Breast epithelium (tissue), 3 donors: ENCODE measurements at regions not wholly inside any gene's neighbourhood (a gene's known extent, or its start where the extent isn't known, plus 50 kb on each side); places are given as distances from the start of the nearest gene placed in this dataset.

Experiments used
- CTCF ChIP-seq, 3 donors: fragments of 450-650 bp; IDR thresholded peaks; one replicate each; pipeline ENCODE4 v1.5.1; 2016 to 2017; ENCODE audit warnings: antibody characterized with exemption in 3 of 3, mild to moderate bottlenecking in 3 of 3, moderate library complexity in 3 of 3
- POLR2A ChIP-seq: fragments of 450-650 bp; IDR thresholded peaks from one replicate; pipeline ENCODE4 v1.6.1; 2016; ENCODE audit warnings: antibody characterized with exemption, mild to moderate bottlenecking, moderate library complexity

- TF ChIP-seq POLR2A (no peak), CTCF (IDR thresholded peaks at IDR 0.05) (no peak)
These were observed 203.8 kb downstream of the TPRG1 start for GRCh38 chr3:189375532-189375931.
